Ureter (tissue), 1 donor: ENCODE measurements at regions not wholly inside any gene's neighbourhood (a gene's known extent, or its start where the extent isn't known, plus 50 kb on each side); places are given as distances from the start of the nearest gene placed in this dataset.

Source experiments
- DNase-seq: peaks from one replicate; pipeline ENCODE4 v3.0.0-alpha.2; 2020; ENCODE audit warnings: low spot score
- donor health status: DM: yes; HTN: yes; CAD: no.

GRCh38 chr18:30527226-30527625 lies 515.3 kb downstream of the DSC3 start:
- no peak for DNase-seq

- no peak for DNase-seq
Measured at GRCh38 chr18:30522288-30522929, 520.1 kb downstream of the DSC3 start.

- DNase-seq, result no peak
Measured at GRCh38 chr18:30514059-30514458, 528.5 kb downstream of the DSC3 start.

- DNase-seq, result no peak
Measured at GRCh38 chr18:30512872-30513271, 529.7 kb downstream of the DSC3 start.

DNA sequence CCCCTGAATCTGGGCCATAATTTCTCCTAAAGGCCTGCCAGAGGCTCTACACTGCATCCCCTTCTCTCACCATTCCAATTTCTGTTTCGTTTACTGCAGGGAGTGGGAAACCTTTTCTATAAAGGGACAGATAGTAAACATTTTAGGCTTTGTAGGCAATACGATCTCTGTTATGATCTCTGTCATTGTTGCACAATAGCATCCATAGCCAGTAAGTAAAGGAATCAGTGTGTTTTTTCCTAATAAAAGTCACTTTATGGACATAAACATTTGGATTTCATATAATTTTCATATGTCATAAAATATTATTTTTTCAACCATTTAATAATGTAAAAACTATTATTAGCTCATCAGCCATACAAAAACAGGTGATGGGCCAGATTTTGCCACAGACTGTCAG lies 531.7 kb downstream of the DSC3 start:
- DNase-seq, result no peak

DNA sequence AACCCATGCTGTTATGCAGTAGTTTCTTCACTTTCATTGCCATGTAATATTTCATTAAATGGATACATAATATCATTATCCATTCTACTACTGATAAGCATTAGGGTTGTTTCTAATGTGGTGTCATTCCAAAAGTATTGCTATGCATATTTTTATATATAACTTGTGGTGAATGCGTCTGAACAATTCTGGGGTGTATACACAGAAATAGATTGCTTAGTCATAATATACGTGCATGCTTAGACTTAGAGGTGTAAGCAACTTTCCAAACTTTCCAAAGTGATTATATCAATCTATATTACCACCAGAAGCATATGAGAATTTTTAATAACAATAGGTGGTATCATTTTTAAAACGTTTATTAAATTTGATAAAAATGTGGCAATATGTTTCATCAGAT lies 540.9 kb downstream of the DSC3 start:
- no peak for DNase-seq

DNA sequence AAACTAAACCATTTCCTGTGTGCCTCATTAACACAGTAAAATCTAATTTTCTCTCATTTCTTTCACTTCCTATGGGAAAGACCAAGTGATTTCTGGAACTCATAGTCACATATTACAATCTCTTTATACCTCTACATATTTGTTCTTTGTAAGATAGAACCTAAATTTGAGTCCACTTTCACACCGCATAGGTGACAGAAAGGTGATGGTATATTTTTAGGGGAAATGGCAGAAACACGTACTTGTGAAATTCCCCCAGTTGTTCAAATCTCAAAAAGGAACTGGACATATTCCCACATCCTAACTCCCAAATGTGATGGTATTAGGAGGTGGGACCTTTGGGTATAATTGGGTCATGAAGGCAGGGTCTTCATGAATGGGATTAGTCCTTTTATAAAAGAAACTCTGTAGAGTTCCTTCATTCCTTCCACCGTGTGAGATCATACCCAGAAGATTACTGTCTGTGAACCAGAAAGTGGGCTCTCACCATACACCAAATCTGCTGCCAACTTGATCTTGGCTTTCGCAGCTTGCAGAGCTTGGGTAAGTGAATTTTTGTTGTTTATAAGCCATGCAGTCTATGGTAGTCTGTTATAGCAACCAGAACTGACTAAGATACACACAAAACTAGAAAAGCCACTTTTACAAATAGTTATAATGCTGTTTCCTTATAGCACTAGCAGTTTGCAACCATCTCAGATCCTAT lies 542.1 kb downstream of the DSC3 start:
- no peak for DNase-seq

- DNase-seq, result no peak
Measured at GRCh38 chr18:30499721-30500120, 542.8 kb downstream of the DSC3 start.

GRCh38 chr18:30492552-30493129 lies 549.9 kb downstream of the DSC3 start:
- DNase-seq, result no peak

- DNase-seq, result no peak
Measured at GRCh38 chr18:30491815-30492551, 550.6 kb downstream of the DSC3 start.

DNA sequence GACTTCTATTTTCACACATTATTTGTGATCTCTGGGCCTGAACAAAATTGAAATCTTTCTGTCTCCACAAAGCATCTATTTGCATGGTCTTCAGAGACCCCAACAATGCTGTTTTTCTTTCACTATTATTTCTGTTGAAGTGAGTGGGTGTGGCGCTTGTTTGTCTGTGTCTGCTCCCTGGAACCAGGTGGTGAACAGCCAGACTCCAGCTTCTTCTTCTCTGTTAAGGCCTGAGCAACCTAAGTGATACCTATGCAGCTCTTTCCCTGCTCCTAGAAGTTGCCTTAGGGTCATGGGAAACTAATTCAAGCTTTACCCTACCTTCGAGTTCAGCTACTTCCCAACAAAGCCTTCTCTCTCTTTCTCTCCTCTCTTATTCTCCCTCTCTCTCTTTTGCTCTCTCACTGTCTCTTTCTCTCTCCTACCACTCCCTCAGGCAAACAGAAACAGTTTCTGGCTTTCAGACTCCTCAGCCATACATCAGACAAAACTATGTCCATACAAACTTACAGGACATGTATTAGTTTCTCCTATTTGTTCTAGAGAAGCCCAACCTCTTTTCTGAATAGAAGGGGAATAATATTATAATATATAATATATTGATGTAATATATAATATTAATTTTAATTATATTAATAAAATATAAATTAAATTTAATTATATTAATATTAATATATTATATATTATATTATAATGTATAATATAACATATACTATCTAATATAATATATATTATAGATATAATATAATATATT lies 552.5 kb downstream of the DSC3 start:
- DNase-seq, result no peak

DNA sequence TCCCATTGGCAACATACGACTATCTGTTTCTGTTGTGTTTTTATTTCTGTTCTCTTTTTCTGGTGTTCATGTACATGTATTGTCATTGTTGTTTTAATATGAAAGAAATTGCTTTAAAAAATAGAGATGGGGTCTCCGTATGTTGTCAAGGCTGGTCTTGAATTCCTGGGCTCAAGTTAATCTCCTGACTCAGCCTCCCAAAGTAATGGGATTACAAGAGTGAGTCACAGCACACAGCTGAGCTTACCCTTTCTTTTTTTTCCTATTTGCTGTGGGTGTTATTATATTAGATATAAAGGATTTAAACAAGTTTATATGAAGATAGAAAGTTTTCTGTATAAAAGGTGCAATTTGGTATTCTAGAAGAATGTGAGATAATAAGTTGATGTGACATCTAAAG lies 554.6 kb downstream of the DSC3 start:
- no peak for DNase-seq

- no peak for DNase-seq
Measured at GRCh38 chr18:30486856-30487255, 555.7 kb downstream of the DSC3 start.

GRCh38 chr18:30485078-30485477 lies 557.5 kb downstream of the DSC3 start:
- DNase-seq, result no peak

DNA sequence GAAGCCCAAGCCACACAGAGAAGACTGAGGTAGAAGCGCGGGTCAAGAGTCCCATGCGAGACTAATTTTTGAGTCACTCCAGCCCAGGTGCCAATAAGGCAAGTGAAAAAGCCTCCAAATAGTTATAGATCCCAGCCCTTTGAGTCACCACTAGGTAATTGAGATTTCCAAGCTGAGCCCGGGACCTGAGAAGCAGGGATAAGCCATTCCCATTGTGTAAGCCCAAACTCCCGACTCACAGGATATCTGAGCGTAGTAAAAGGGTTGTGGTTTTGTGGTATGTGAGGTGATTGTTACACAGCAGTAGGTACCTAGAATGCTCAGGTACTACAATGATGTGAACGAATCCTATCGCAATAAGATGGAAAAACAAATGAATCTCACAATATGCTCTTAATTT lies 560.7 kb downstream of the DSC3 start:
- no peak for DNase-seq

- DNase-seq, result no peak
Measured at GRCh38 chr18:30469091-30469490, 573.5 kb downstream of the DSC3 start.

GRCh38 chr18:30465096-30465495 lies 577.4 kb downstream of the DSC3 start:
- DNase-seq, result no peak

DNA sequence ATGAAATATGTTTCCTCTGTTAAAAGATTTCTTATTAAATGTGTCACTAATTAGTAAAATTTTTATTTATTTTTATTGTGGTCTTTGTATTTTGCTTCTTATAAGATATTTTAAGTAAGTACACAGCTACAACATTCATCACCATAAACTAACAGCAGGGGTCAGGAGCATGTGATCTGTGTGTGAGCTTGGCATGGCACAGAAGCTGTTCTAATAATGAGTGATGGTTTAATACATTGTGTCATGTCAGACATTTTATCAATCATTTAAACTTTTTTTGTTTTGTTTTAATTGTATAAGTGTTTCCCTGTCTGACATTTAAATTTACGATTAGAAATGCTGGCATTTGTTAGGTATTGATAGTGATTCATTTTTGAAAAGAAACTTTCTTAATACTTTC lies 585.4 kb downstream of the DSC3 start:
- no peak for DNase-seq

DNA sequence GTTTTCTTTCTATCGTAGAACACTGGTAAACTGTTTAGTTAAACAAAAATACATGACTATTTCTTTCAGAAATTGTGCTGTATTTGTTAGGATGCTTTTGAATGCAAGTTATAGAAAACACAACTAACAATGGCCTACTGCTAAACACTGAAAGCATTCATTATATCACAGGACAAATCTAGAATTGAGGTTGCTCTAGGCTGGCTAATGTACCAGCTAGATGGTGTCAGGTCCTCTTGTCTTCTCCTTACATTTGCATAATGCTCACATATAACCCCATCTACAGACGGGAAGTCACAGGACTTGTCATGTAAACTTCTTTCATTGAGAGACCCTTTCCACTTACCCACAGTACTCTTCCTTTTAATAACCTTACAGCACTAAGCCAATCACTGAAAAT lies 586.8 kb downstream of the DSC3 start:
- DNase-seq, result no peak

GRCh38 chr18:30454920-30455319 lies 587.6 kb downstream of the DSC3 start:
- DNase-seq, result no peak

GRCh38 chr18:30451981-30452380 lies 590.6 kb downstream of the DSC3 start:
- no peak for DNase-seq

DNA sequence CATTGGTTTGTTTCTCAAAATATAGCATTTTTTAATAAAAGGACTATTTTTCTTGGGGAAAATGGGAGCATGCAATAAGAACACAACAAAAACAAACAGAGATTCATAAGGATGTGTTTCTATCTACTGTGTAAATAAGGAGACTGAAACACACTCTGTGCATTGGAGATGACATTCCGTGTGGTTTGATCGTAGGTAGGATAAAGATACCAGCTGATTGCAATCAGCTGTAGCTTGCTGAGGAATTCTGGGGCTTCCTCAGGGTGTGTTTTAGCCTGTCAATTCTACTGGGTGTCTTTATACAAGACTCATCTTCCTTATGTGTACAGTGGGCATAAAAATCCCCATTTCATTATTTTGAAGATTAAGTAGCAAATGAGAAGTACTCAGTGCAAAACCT lies 591.6 kb downstream of the DSC3 start:
- no peak for DNase-seq
